SK-N-SH treated with all-trans-retinoic acid at 6 μM for 48 hours (cell line): ENCODE measurements at regions not wholly inside any gene's neighbourhood (a gene's known extent, or its start where the extent isn't known, plus 50 kb on each side); places are given as distances from the start of the nearest gene placed in this dataset.

Source experiments
- ATAC-seq: fragments of 200-7000 bp; cut with Tn5 transposase; 3 replicates; pipeline ENCODE4 v1.9.1; 2020; ENCODE audit warnings: mild to moderate bottlenecking, moderate library complexity
- ARNTL ChIP-seq: fragments of 450-650 bp; formaldehyde crosslinking; IDR thresholded peaks from 2 replicates; pipeline ENCODE4 v1.5.0; 2020; ENCODE audit warnings: low read depth, mild to moderate bottlenecking, moderate library complexity, borderline replicate concordance
- BACH2 ChIP-seq: fragments of 250-450 bp; sonication (Bioruptor Pico); IDR thresholded peaks from 2 replicates; pipeline ENCODE4 v1.9.0; 2021; ENCODE audit warnings: mild to moderate bottlenecking, borderline replicate concordance
- CREB5 ChIP-seq: fragments of 250-450 bp; sonication (Bioruptor Pico); IDR thresholded peaks from 2 replicates; pipeline ENCODE4 v1.5.1; 2020; ENCODE audit warnings: low read depth, mild to moderate bottlenecking, moderate library complexity
- CSDC2 ChIP-seq: fragments of 250-450 bp; sonication (Bioruptor Pico); IDR thresholded peaks from 2 replicates; pipeline ENCODE4 v1.5.0; 2020; ENCODE audit warnings: mild to moderate bottlenecking, moderate library complexity
- CSRNP3 ChIP-seq: fragments of 250-450 bp; sonication (Bioruptor Pico); IDR thresholded peaks from 2 replicates; pipeline ENCODE4 v1.5.1; 2021; ENCODE audit warnings: mild to moderate bottlenecking, moderate library complexity
- ESRRG ChIP-seq: fragments of 250-450 bp; sonication (Bioruptor Pico); IDR thresholded peaks from 2 replicates; pipeline ENCODE4 v1.6.1; 2021; ENCODE audit warnings: mild to moderate bottlenecking
- ISL1 ChIP-seq: fragments of 250-450 bp; sonication (Bioruptor Pico); IDR thresholded peaks from 2 replicates; pipeline ENCODE4 v2.1.2; 2022; ENCODE audit warnings: mild to moderate bottlenecking, moderate library complexity
- OSR1 ChIP-seq: fragments of 250-450 bp; sonication (Bioruptor Pico); IDR thresholded peaks from 2 replicates; pipeline ENCODE4 v1.8.0; 2022; ENCODE audit warnings: moderate library complexity, mild to moderate bottlenecking, inconsistent platforms
- PPARA ChIP-seq: fragments of 250-450 bp; sonication (Bioruptor Pico); IDR thresholded peaks from 2 replicates; pipeline ENCODE4 v1.5.0; 2020; ENCODE audit warnings: mild to moderate bottlenecking, borderline replicate concordance
- RARB ChIP-seq: fragments of 250-450 bp; sonication (Bioruptor Pico); IDR thresholded peaks from 2 replicates; pipeline ENCODE4 v1.8.0; 2021; ENCODE audit warnings: mild to moderate bottlenecking, moderate library complexity
- SNAI2 ChIP-seq: fragments of 250-450 bp; sonication (Bioruptor Pico); IDR thresholded peaks from 2 replicates; pipeline ENCODE4 v1.5.0; 2020; ENCODE audit warnings: mild to moderate bottlenecking, moderate library complexity
- TCF4 ChIP-seq: fragments of 250-450 bp; sonication (Bioruptor Pico); IDR thresholded peaks from 2 replicates; pipeline ENCODE4 v1.8.0; 2021; ENCODE audit warnings: mild to moderate bottlenecking, moderate library complexity, borderline replicate concordance
- TOX ChIP-seq: fragments of 250-450 bp; sonication (Bioruptor Pico); IDR thresholded peaks from 2 replicates; pipeline ENCODE4 v1.8.0; 2021; ENCODE audit warnings: mild to moderate bottlenecking, moderate library complexity, borderline replicate concordance
- ZC3H10 ChIP-seq: fragments of 250-450 bp; sonication (Bioruptor Pico); IDR thresholded peaks from 2 replicates; pipeline ENCODE4 v1.5.1; 2021; ENCODE audit warnings: mild to moderate bottlenecking, moderate library complexity
- ZFP3 ChIP-seq: fragments of 250-450 bp; sonication (Bioruptor Pico); IDR thresholded peaks from 2 replicates; pipeline ENCODE4 v1.5.0; 2020; ENCODE audit warnings: mild to moderate bottlenecking, moderate library complexity
- ZFP30 ChIP-seq: fragments of 450-650 bp; formaldehyde crosslinking; IDR thresholded peaks from 2 replicates; pipeline ENCODE4 v1.5.0; 2022; ENCODE audit warnings: mild to moderate bottlenecking, moderate library complexity
- ZNF565 ChIP-seq: fragments of 450-650 bp; formaldehyde crosslinking; conservative IDR thresholded peaks from 2 replicates; pipeline ENCODE4 v1.5.0; 2020; ENCODE audit warnings: low read depth, mild to moderate bottlenecking, moderate library complexity
- ZNF70 ChIP-seq: fragments of 450-650 bp; formaldehyde crosslinking; IDR thresholded peaks from 2 replicates; pipeline ENCODE4 v1.5.0; 2020; ENCODE audit warnings: mild to moderate bottlenecking, moderate library complexity
- ZNF8 ChIP-seq: fragments of 450-650 bp; formaldehyde crosslinking; IDR thresholded peaks from 2 replicates; pipeline ENCODE4 v1.5.0; 2020; ENCODE audit warnings: mild to moderate bottlenecking, moderate library complexity
- TF ChIP-seq, protein P1 (sequence below): fragments of 250-450 bp; sonication (Bioruptor Pico); IDR thresholded peaks from 2 replicates; pipeline ENCODE4 v1.8.0; 2021; ENCODE audit warnings: low read depth, mild to moderate bottlenecking, moderate library complexity, borderline replicate concordance

DNA sequence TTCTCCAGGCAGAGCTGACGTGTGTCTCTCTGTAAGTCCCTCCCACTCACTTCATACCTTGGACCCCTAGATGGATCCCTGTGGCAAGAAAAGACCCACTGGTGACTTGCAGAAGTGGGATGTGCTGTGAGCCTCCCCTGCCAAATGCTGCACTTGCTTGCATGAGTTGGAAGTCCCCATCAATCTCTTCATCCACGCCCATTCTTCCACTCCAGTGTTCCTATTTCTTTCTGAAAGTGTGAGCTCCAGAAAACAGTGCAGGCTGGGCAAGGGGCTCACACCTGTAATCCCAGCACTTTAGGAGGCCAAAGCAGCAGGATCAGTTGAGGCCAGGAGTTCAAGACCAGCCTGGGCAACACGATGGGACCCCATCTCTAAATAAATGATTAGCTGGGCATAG is 254.1 kb upstream of the IRF2BP2 start:
- TF ChIP-seq TCF4 (CRISPR knock-in tag) (no peak), ARNTL (CRISPR knock-in tag) (no peak), ZNF8 (no peak), RARB (no peak), ZNF565 (CRISPR knock-in tag) (no peak), ZC3H10 (CRISPR knock-in tag) (no peak), PPARA (CRISPR knock-in tag) (no peak), CSRNP3 (no peak), ISL1 (CRISPR knock-in tag) (no peak), ZFP3 (CRISPR knock-in tag) (no peak), ZFP30 (no peak), SNAI2 (no peak), OSR1 (CRISPR knock-in tag) (no peak), ZNF70 (no peak)
- no peak for ATAC-seq

DNA sequence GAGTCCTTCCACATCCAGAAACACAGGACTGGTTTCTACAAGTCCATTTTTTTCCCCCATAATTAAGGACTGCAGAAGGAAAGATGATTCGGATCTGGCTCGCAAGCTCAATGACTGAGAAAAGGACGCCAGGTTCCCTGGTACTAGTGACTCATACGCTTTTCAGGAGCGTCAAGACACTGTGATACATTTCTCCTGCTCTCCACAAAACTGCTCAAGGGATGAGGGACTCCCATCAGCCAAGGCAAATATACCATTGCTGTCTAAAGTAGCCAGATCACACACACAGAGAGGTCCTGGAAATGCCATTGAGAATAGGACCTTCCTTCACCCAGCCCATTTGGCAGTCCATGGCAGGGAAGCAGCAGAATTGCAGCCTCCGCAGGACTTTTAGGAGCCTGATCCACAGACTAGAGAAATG is 253.6 kb upstream of the IRF2BP2 start:
- ATAC-seq = peak; percentile 73

GRCh38 chr1:234862944-234863515 is 253.1 kb upstream of the IRF2BP2 start:
- TF ChIP-seq ESRRG (no peak), ZC3H10 (CRISPR knock-in tag) (no peak), TCF4 (CRISPR knock-in tag) (no peak), ARNTL (CRISPR knock-in tag) (no peak), BACH2 (CRISPR knock-in tag) (no peak), RARB (no peak), ZNF70 (no peak), CSRNP3 (no peak), ZNF8 (no peak), CREB5 (CRISPR knock-in tag) (no peak)
- TF ChIP-seq, protein P1, sequence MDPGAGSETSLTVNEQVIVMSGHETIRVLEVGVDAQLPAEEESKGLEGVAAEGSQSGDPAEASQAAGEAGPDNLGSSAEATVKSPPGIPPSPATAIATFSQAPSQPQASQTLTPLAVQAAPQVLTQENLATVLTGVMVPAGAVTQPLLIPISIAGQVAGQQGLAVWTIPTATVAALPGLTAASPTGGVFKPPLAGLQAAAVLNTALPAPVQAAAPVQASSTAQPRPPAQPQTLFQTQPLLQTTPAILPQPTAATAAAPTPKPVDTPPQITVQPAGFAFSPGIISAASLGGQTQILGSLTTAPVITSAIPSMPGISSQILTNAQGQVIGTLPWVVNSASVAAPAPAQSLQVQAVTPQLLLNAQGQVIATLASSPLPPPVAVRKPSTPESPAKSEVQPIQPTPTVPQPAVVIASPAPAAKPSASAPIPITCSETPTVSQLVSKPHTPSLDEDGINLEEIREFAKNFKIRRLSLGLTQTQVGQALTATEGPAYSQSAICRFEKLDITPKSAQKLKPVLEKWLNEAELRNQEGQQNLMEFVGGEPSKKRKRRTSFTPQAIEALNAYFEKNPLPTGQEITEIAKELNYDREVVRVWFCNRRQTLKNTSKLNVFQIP (CRISPR knock-in tag) = no peak
- ATAC-seq = peak; percentile 56

More for the DNA sequence above, 253.6 kb upstream of the IRF2BP2 start:
- TF ChIP-seq BACH2 (CRISPR knock-in tag) (no peak), ZNF565 (CRISPR knock-in tag) (no peak), ARNTL (CRISPR knock-in tag) (no peak), ZFP3 (CRISPR knock-in tag) (no peak), RARB (no peak), TCF4 (CRISPR knock-in tag) (no peak), PPARA (CRISPR knock-in tag) (no peak), CSDC2 (no peak), TOX (CRISPR knock-in tag) (no peak), ZNF70 (no peak)
- TF ChIP-seq, all 23 proteins: peak for 0

- ATAC-seq = no peak
- no peak for TF ChIP-seq ARNTL (CRISPR knock-in tag)
- no peak for TF ChIP-seq RARB
- TF ChIP-seq ESRRG = no peak
- no peak for TF ChIP-seq ZFP3 (CRISPR knock-in tag)
- TF ChIP-seq OSR1 (CRISPR knock-in tag) = no peak
- TF ChIP-seq CREB5 (CRISPR knock-in tag) = no peak
Measured at GRCh38 chr1:234862360-234862943, 252.5 kb upstream of the IRF2BP2 start.
